ENCODE measurements at regions not wholly inside any gene's neighbourhood (a gene's known extent, or its start where the extent isn't known, plus 50 kb on each side); places are given as distances from the start of the nearest gene placed in this dataset.

DNA sequence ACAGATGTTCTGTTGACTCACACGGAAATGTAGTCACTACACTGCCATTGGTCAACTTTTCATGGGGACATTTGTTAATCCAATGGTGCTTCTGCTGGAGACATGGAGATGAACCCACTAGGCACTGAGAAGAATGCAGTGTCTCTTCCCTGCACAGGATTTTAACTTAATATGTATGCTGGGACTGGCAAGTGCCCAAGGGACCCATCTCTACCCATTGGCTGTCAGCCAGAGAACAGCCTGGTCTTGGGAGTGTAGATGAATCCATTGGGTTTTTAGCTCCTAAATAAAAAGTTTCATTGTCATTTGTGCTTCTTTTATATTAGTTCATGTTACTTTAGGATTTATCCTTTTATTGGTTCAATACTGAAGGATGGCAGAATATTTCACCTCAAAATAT, 195.8 kb upstream of the CDH6 start:
- TF ChIP-seq POLR2A (IDR thresholded peaks at IDR 0.05) (no peak), POLR2AphosphoS5 (IDR thresholded peaks at IDR 0.05) (no peak), EP300 (IDR thresholded peaks at IDR 0.05) (no peak)
- TF ChIP-seq, protein P1, sequence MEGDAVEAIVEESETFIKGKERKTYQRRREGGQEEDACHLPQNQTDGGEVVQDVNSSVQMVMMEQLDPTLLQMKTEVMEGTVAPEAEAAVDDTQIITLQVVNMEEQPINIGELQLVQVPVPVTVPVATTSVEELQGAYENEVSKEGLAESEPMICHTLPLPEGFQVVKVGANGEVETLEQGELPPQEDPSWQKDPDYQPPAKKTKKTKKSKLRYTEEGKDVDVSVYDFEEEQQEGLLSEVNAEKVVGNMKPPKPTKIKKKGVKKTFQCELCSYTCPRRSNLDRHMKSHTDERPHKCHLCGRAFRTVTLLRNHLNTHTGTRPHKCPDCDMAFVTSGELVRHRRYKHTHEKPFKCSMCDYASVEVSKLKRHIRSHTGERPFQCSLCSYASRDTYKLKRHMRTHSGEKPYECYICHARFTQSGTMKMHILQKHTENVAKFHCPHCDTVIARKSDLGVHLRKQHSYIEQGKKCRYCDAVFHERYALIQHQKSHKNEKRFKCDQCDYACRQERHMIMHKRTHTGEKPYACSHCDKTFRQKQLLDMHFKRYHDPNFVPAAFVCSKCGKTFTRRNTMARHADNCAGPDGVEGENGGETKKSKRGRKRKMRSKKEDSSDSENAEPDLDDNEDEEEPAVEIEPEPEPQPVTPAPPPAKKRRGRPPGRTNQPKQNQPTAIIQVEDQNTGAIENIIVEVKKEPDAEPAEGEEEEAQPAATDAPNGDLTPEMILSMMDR (IDR thresholded peaks at IDR 0.05) = no peak
